ENCODE measurements at regions not wholly inside any gene's neighbourhood (a gene's known extent, or its start where the extent isn't known, plus 50 kb on each side); places are given as distances from the start of the nearest gene placed in this dataset.

DNA sequence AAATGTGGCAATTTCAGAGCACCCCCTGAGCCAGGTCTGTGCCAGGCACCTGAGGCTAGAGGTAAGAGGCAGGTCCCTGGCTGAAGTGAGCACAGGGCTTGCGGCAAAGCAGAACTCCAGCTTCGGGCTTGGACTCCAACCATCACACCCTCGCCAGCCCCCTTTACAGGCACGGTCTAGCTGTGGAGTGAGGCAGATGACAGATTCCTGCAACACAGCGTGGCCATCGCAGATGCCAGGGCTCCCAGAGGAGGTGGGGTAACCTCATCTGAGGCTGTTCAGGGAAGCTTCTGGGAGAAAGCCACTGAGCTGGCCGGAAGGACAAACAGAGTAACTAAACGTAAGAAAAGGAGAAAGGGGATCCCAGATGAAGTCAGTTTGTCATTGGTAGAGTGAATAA is 55.6 kb upstream of the CASZ1 start:
- ChIA-PET CTCF (ENCODE audit: partially characterized antibody) (interaction anchor here (0.7 to 1.3 kb wide), 8 partner anchors 9 to 327 kb away, joined by 3 to 5 read pairs (median 3); no protein-coding TSS in a partner anchor), POLR2A (ENCODE audit: partially characterized antibody) (interaction anchor here (1.3 kb wide), 1 partner anchor 14 kb away, joined by 4 read pairs; no protein-coding TSS in a partner anchor)
- Histone ChIP-seq H3K36me3 (ENCODE audit: control insufficient read depth in 2 of 4, insufficient read depth in 4 of 4, low read length in 3 of 4) (no peaks in the 10 kb centered on the region), H2BK12ac (ENCODE audit: low read depth, low read length) (no peak overlapping the region), H3K27ac (ENCODE audit: low read depth, low read length) (no peak overlapping the region), H4K91ac (replicated peaks; ENCODE audit: insufficient read length, low read length) (no peak overlapping the region), H3K79me2 (ENCODE audit: control insufficient read depth in 1 of 2, insufficient read depth in 2 of 2, low read length in 2 of 2) (no peaks in the 10 kb centered on the region), H3K56ac (replicated peaks; ENCODE audit: insufficient read length, low read depth, low read length) (no peak overlapping the region), H3K23ac (ENCODE audit: insufficient read length) (no peak overlapping the region), H3K4ac (replicated peaks; ENCODE audit: insufficient read length, low read depth, low read length) (no peak overlapping the region), H3K4me1 (replicated peaks in 1 of 4; ENCODE audit: control insufficient read depth in 3 of 4, insufficient read depth in 4 of 4, low read length in 3 of 4) (no peaks in the 10 kb centered on the region; a peak in 1 of 7 replicates), H3K4me2 (ENCODE audit: insufficient read depth in 1 of 2, low read depth in 2 of 2, low read length in 2 of 2) (no peak overlapping the region), H2AK5ac (ENCODE audit: low read depth, low read length) (no peak overlapping the region), H2BK20ac (ENCODE audit: low read length) (no peak overlapping the region), H2BK120ac (replicated peaks; ENCODE audit: low read depth, low read length) (no peak overlapping the region), H3K27me3 (replicated peaks in 1 of 4; ENCODE audit: control insufficient read depth in 3 of 4, extremely low read depth in 1 of 4, insufficient read depth in 3 of 4, low read length in 3 of 4) (no peaks in the 10 kb centered on the region; a peak in 1 of 7 replicates), H4K20me1 (replicated peaks in 1 of 2; ENCODE audit: control insufficient read depth in 1 of 2, insufficient read depth in 2 of 2, low read length in 2 of 2) (peaks cover 0 to 9% of the 10 kb centered on the region in 2 experiments), H3K9ac (replicated peaks in 1 of 4; ENCODE audit: extremely low read depth in 1 of 4, low read depth in 3 of 4, low read length in 3 of 4) (no peak overlapping the region), H3K79me1 (ENCODE audit: low read depth, low read length) (no peaks in the 10 kb centered on the region), H3K4me3 (ENCODE audit: extremely low read depth in 1 of 4, insufficient read depth in 2 of 4, low read depth in 3 of 4, low read length in 4 of 4) (no peak overlapping the region), H2AFZ (ENCODE audit: low read length) (no peak overlapping the region), H3K14ac (ENCODE audit: insufficient read length) (no peak overlapping the region), H4K8ac (ENCODE audit: extremely low read depth, insufficient read depth, low read length) (no peak overlapping the region; the same call in 1 of the 2 replicates), H2BK15ac (ENCODE audit: low read length) (no peak overlapping the region), H3K9me3 (ENCODE audit: insufficient read depth in 2 of 2, low read depth in 1 of 2, low read length in 1 of 2) (no peaks in the 10 kb centered on the region; a peak in 1 of 4 replicates), H2BK5ac (ENCODE audit: low read depth, low read length) (no peak overlapping the region), H3K18ac (ENCODE audit: extremely low read depth, low read length) (no peak overlapping the region), H3K23me2 (ENCODE audit: low read depth, low read length) (peaks cover 9% of the 10 kb centered on the region; the same call in 1 of the 2 replicates), H4K5ac (ENCODE audit: insufficient read length, low read depth, low read length) (no peak overlapping the region)
- DNase-seq (ENCODE audit: low read depth in 1 of 2, low spot score in 2 of 2) (no peak), FAIRE-seq (no peak)
- WGBS, 2 experiments (ENCODE audit: extremely low coverage in 1 of 2, insufficient coverage in 1 of 2, insufficient read length in 1 of 2, insufficient replicate concordance in 2 of 2, low coverage in 1 of 2, low lambda C conversion rate in 2 of 2, missing lambda C conversion rate in 1 of 2): 83% methylated on average over 8 of the region's 8 CpGs; no CpG with 5 or more reads in 1 of the 2 experiments
- no peak for TF ChIP-seq EP300 (IDR thresholded peaks at IDR 0.05; ENCODE audit: borderline replicate concordance in 1 of 2, low read depth in 2 of 2, low read length in 2 of 2)
- no peak for TF ChIP-seq PHF8 (conservative IDR thresholded peaks at IDR 0.05; ENCODE audit: low read depth, low read length)
- TF ChIP-seq SIN3A (conservative IDR thresholded peaks at IDR 0.05 in 1 of 2, IDR thresholded peaks at IDR 0.05 in 1 of 2; ENCODE audit: low read depth in 1 of 2, low read length in 2 of 2): no peak
- TF ChIP-seq RNF2 (IDR thresholded peaks at IDR 0.05; ENCODE audit: borderline replicate concordance, low read depth, low read length, missing control alignments, poor library complexity, severe bottlenecking): no peak
- no peak for TF ChIP-seq POLR2AphosphoS5 (IDR thresholded peaks at IDR 0.05; ENCODE audit: low read depth, low read length)
- TF ChIP-seq SP2 (IDR thresholded peaks at IDR 0.05; ENCODE audit: low read length): no peak
- no peak for TF ChIP-seq YY1 (IDR thresholded peaks at IDR 0.05; ENCODE audit: low read depth, low read length)
- no peak for TF ChIP-seq TBP (IDR thresholded peaks at IDR 0.05; ENCODE audit: low read depth, low read length)
- TF ChIP-seq BCL11A (IDR thresholded peaks at IDR 0.05; ENCODE audit: low read depth in 2 of 2, low read length in 2 of 2): no peak
- no peak for TF ChIP-seq CREB1 (IDR thresholded peaks at IDR 0.05)
- no peak for TF ChIP-seq E2F6 (IDR thresholded peaks at IDR 0.05)

All from H1 (cell line).